A549 (cell line): ENCODE measurements at regions not wholly inside any gene's neighbourhood (a gene's known extent, or its start where the extent isn't known, plus 50 kb on each side); places are given as distances from the start of the nearest gene placed in this dataset.

Source experiments
- ATAC-seq, 2 experiments: fragments of 200-7000 bp in 1 of 2; fragments of >200 bp in 1 of 2; cut with Nextera tagmentation in 1 of 2; cut with Tn5 transposase in 1 of 2; 3 replicates each; pipeline versions ENCODE4 v1.8.0 to v1.9.1; 2018 to 2020; ENCODE audit warnings: mild to moderate bottlenecking in 1 of 2, moderate library complexity in 1 of 2
- CTCF ChIA-PET: fragments of 300-600 bp; sonication (Branson Sonifier 250); formaldehyde crosslinking; extraction: SDS; loops from one replicate; lab custom pipeline; 2021; ENCODE audit warnings: antibody characterized with exemption, inconsistent platforms; lab: Yijun Ruan, JAX
- POLR2A ChIA-PET: fragments of 350-600 bp; formaldehyde crosslinking; extraction: SDS; loops from one replicate; lab custom pipeline; 2021; ENCODE audit warnings: antibody characterized with exemption, inconsistent platforms; lab: Yijun Ruan, JAX
- DNase-seq, 2 experiments: peaks; one replicate each; pipeline versions ENCODE4 v3.0.0 to v3.0.0-alpha.2; 2011 to 2016; ENCODE audit warnings: low read depth in 1 of 2, low spot score in 1 of 2
- FAIRE-seq: peaks from 2 replicates; lab custom pipeline; 2011; peaks lifted over from hg19 to GRCh38; lab: Jason Lieb, UNC
- H3K27ac ChIP-seq, 2 experiments: fragments of >200 bp; sonication (Bioruptor Twin); formaldehyde crosslinking; 3 replicates each; pipeline ENCODE4 v1.5.1; 2016 to 2017
- H3K4me1 ChIP-seq: fragments of >200 bp; sonication (Bioruptor Twin); formaldehyde crosslinking; 3 replicates; pipeline ENCODE4 v1.6.1; 2016
- H3K4me2 ChIP-seq: fragments of >200 bp; sonication (Bioruptor Twin); formaldehyde crosslinking; 3 replicates; pipeline ENCODE4 v1.6.1; 2016
- H3K4me3 ChIP-seq: fragments of >200 bp; sonication (Bioruptor Twin); formaldehyde crosslinking; 3 replicates; pipeline ENCODE4 v1.5.1; 2016
- H3K9me3 ChIP-seq: fragments of >200 bp; sonication (Bioruptor Twin); formaldehyde crosslinking; 3 replicates; pipeline ENCODE4 v1.6.1; 2016
- CBX8 ChIP-seq: fragments of 200-600 bp; sonication (generic); IDR thresholded peaks from 2 replicates; pipeline ENCODE4 v1.6.1; 2016
- CEBPB ChIP-seq, 2 experiments: fragments of >200 bp in 1 of 2; sonication (Bioruptor Twin) in 1 of 2; formaldehyde crosslinking in 1 of 2; IDR thresholded peaks; 2 replicates each; pipeline ENCODE4 v1.6.1; 2012 to 2016
- CHD2 ChIP-seq: fragments of 150-350 bp; IDR thresholded peaks from 2 replicates; pipeline ENCODE4 v1.6.1; 2014; ENCODE audit warnings: low read length; ENCODE audit not compliant: partially characterized antibody
- CHD4 ChIP-seq: fragments of 200-600 bp; sonication (generic); IDR thresholded peaks from 2 replicates; pipeline ENCODE4 v1.6.1; 2016; ENCODE audit warnings: antibody characterized with exemption, mild to moderate bottlenecking, borderline replicate concordance
- CTCF ChIP-seq: fragments of >200 bp; sonication (Bioruptor Twin); formaldehyde crosslinking; IDR thresholded peaks from 3 replicates; pipeline ENCODE4 v1.5.1; 2016
- E2F6 ChIP-seq: IDR thresholded peaks from 2 replicates; pipeline ENCODE4 v1.6.1; 2012; ENCODE audit warnings: low read depth, borderline replicate concordance
- ELK1 ChIP-seq: fragments of 150-350 bp; IDR thresholded peaks from 2 replicates; pipeline ENCODE4 v1.6.1; 2014; ENCODE audit warnings: low read depth, mild to moderate bottlenecking, low read length
- EP300 ChIP-seq, 2 experiments: fragments of >200 bp; sonication (Bioruptor Twin); formaldehyde crosslinking; IDR thresholded peaks; 2 replicates in 1 of 2; 3 replicates in 1 of 2; pipeline ENCODE4 v1.6.1; 2016 to 2017
- ESRRA ChIP-seq: fragments of 150-350 bp; IDR thresholded peaks from 2 replicates; pipeline ENCODE4 v1.6.1; 2014; ENCODE audit warnings: mild to moderate bottlenecking, low read length, borderline replicate concordance
- FOSL2 ChIP-seq, 2 experiments: fragments of 450-650 bp in 1 of 2; fragments of >200 bp in 1 of 2; sonication (Bioruptor Twin) in 1 of 2; formaldehyde crosslinking; IDR thresholded peaks; 2 replicates each; pipeline versions ENCODE4 v1.5.0 to v1.6.1; 2016 to 2020; ENCODE audit warnings: mild to moderate bottlenecking in 1 of 2, moderate library complexity in 1 of 2
- FOXS1 ChIP-seq: fragments of 250-450 bp; sonication (Bioruptor Pico); IDR thresholded peaks from 2 replicates; pipeline ENCODE4 v1.5.0; 2020; ENCODE audit warnings: mild to moderate bottlenecking, moderate library complexity
- HMGXB4 ChIP-seq: fragments of 250-450 bp; sonication (Bioruptor Pico); IDR thresholded peaks from 2 replicates; pipeline ENCODE4 v1.5.0; 2021; ENCODE audit warnings: mild to moderate bottlenecking, moderate library complexity, borderline replicate concordance
- HOXB5 ChIP-seq: fragments of 250-450 bp; sonication (Bioruptor Pico); IDR thresholded peaks from 2 replicates; pipeline ENCODE4 v1.5.0; 2020; ENCODE audit warnings: mild to moderate bottlenecking, moderate library complexity
- JUN ChIP-seq, 2 experiments: fragments of >200 bp; sonication (Bioruptor Twin); formaldehyde crosslinking; IDR thresholded peaks; 2 replicates in 1 of 2; 3 replicates in 1 of 2; pipeline ENCODE4 v1.6.1; 2016 to 2017
- KDM1A ChIP-seq: fragments of 200-600 bp; sonication (generic); IDR thresholded peaks from 2 replicates; pipeline ENCODE4 v1.6.1; 2016; ENCODE audit warnings: low read depth, mild to moderate bottlenecking
- MAX ChIP-seq: IDR thresholded peaks from 2 replicates; pipeline ENCODE4 v1.6.1; 2012
- MAZ ChIP-seq: fragments of 150-350 bp; IDR thresholded peaks from 2 replicates; pipeline ENCODE4 v1.6.1; 2014; ENCODE audit warnings: antibody characterized with exemption, low read depth, low read length, borderline replicate concordance
- PHF8 ChIP-seq: fragments of 200-600 bp; sonication (generic); IDR thresholded peaks from 2 replicates; pipeline ENCODE4 v1.6.1; 2016; ENCODE audit warnings: low read depth, mild to moderate bottlenecking, antibody characterized with exemption, moderate library complexity, borderline replicate concordance
- POLR2A ChIP-seq: IDR thresholded peaks from 2 replicates; pipeline ENCODE4 v1.6.1; 2012; ENCODE audit warnings: mild to moderate bottlenecking, low read length
- POLR2AphosphoS2 ChIP-seq: conservative IDR thresholded peaks from 2 replicates; pipeline ENCODE4 v1.6.1; 2012; ENCODE audit warnings: low read length, improper control_type of control experiment, inconsistent platforms
- RAD21 ChIP-seq, 2 experiments: fragments of >200 bp in 1 of 2; sonication (Bioruptor Twin) in 1 of 2; formaldehyde crosslinking in 1 of 2; IDR thresholded peaks in 1 of 2; conservative IDR thresholded peaks in 1 of 2; 2 replicates in 1 of 2; 3 replicates in 1 of 2; pipeline ENCODE4 v1.6.1; 2012 to 2018; ENCODE audit warnings: inconsistent platforms in 1 of 2
- RCOR1 ChIP-seq: fragments of 150-350 bp; IDR thresholded peaks from 2 replicates; pipeline ENCODE4 v1.6.1; 2014; ENCODE audit warnings: antibody characterized with exemption, low read length, low read depth
- RFX5 ChIP-seq: fragments of 450-650 bp; IDR thresholded peaks from 2 replicates; pipeline ENCODE4 v1.7.1; 2014; ENCODE audit warnings: antibody characterized with exemption, mild to moderate bottlenecking, moderate library complexity
- SMC3 ChIP-seq: fragments of >200 bp; sonication (Bioruptor Twin); formaldehyde crosslinking; IDR thresholded peaks from 3 replicates; pipeline ENCODE4 v1.6.1; 2018; ENCODE audit warnings: inconsistent platforms
- SREBF2 ChIP-seq: fragments of 450-650 bp; IDR thresholded peaks from 2 replicates; pipeline ENCODE4 v1.6.1; 2014; ENCODE audit warnings: mild to moderate bottlenecking, moderate library complexity
- TP53 ChIP-seq: fragments of 250-450 bp; sonication (Bioruptor Pico); IDR thresholded peaks from 2 replicates; pipeline ENCODE4 v1.5.0; 2021; ENCODE audit warnings: mild to moderate bottlenecking, moderate library complexity
- ZFP36 ChIP-seq: fragments of 450-650 bp; IDR thresholded peaks from 2 replicates; pipeline ENCODE4 v1.6.1; 2014; ENCODE audit warnings: borderline replicate concordance; ENCODE audit not compliant: partially characterized antibody
- ZSCAN20 ChIP-seq: fragments of 250-450 bp; sonication (Bioruptor Pico); IDR thresholded peaks from 2 replicates; pipeline ENCODE4 v1.8.0; 2022; ENCODE audit warnings: mild to moderate bottlenecking, moderate library complexity
- WGBS: methylation state at CpG from one replicate; pipeline ENCODE4 v1.1.6; 2017; ENCODE audit errors: missing lambda C conversion rate; 5-methylcytosine and 5-hydroxymethylcytosine counted together

GRCh38 chr9:74379718-74380117 is 117.4 kb upstream of the RORB start:
- Histone ChIP-seq H3K4me3 (no peak overlapping the region), H3K9me3 (no peaks in the 10 kb centered on the region), H3K27ac (no peak overlapping the region), H3K4me1 (no peaks in the 10 kb centered on the region), H3K4me2 (no peak overlapping the region)
- 6% methylated on average over 2 of the region's 2 CpGs for WGBS
- ChIA-PET CTCF (interaction anchor here (0.6 to 1.3 kb wide), 3 partner anchors 80 to 1178 kb away, joined by 3 to 5 read pairs (median 3); no protein-coding TSS in a partner anchor), POLR2A (no interaction called here)
- ATAC-seq (peak; percentile 71 to 87; a peak in 4 of 6 replicates), DNase-seq (peak; percentile 3 to 45), FAIRE-seq (no peak)
- TF ChIP-seq FOSL2 (IDR thresholded peaks at IDR 0.05): no peak
- no peak for TF ChIP-seq FOSL2 (CRISPR knock-in tag; IDR thresholded peaks at IDR 0.05)
- TF ChIP-seq CTCF: 0 out of 3 replicates have a peak, but pooled peaks have one; percentile 29
- TF ChIP-seq ZSCAN20 (CRISPR knock-in tag): no peak
- TF ChIP-seq ZFP36: no peak
- no peak for TF ChIP-seq PHF8
- peak; percentile 21 to 57; a peak in 2 of 5 replicates for TF ChIP-seq RAD21 (conservative IDR thresholded peaks at IDR 0.05 in 1 of 2, IDR thresholded peaks at IDR 0.05 in 1 of 2)
- 0 out of 3 replicates have a peak, but pooled peaks have one; percentile 20 for TF ChIP-seq SMC3
- TF ChIP-seq HMGXB4 (CRISPR knock-in tag): no peak
- TF ChIP-seq CBX8: no peak
- TF ChIP-seq CEBPB (IDR thresholded peaks at IDR 0.05): no peak
- TF ChIP-seq FOXS1: no peak
- no peak for TF ChIP-seq HOXB5 (CRISPR knock-in tag)
- no peak for TF ChIP-seq ESRRA

GRCh38 chr9:74391816-74392215 is 105.3 kb upstream of the RORB start:
- CTCF ChIA-PET: no interaction called here
- 36% methylated on average over 2 of the region's 2 CpGs for WGBS
- H3K9me3 ChIP-seq: no peaks in the 10 kb centered on the region
- ATAC-seq (no peak), FAIRE-seq (no peak), DNase-seq (no peak)
- H3K4me2 ChIP-seq: no peak overlapping the region
- TF ChIP-seq EP300 (IDR thresholded peaks at IDR 0.05): no peak
- no peak for TF ChIP-seq CHD2
- TF ChIP-seq POLR2AphosphoS2: no peak
- TF ChIP-seq KDM1A: no peak
- TF ChIP-seq RFX5: no peak
- no peak for TF ChIP-seq MAX
- no peak for TF ChIP-seq RCOR1
- no peak for TF ChIP-seq MAZ
- no peak for TF ChIP-seq ELK1
- TF ChIP-seq POLR2A: no peak
- TF ChIP-seq TP53 (CRISPR knock-in tag): no peak
- no peak for TF ChIP-seq CHD4
- TF ChIP-seq ZFP36: no peak
- TF ChIP-seq HMGXB4 (CRISPR knock-in tag): no peak
- no peak for TF ChIP-seq SREBF2
- TF ChIP-seq E2F6: no peak
- no peak for TF ChIP-seq JUN (IDR thresholded peaks at IDR 0.05)
- no peak for TF ChIP-seq CBX8
- no peak overlapping the region for H3K27ac ChIP-seq
- H3K4me1 ChIP-seq: no peaks in the 10 kb centered on the region
- H3K4me3 ChIP-seq: no peak overlapping the region
- POLR2A ChIA-PET: no interaction called here
